Kidney (tissue), 13 donors: ENCODE measurements at regions not wholly inside any gene's neighbourhood (a gene's known extent, or its start where the extent isn't known, plus 50 kb on each side); places are given as distances from the start of the nearest gene placed in this dataset.

Experiments used
- DNase-seq, 5 donors: peaks; one replicate each; pipeline ENCODE4 v3.0.0-alpha.2; 2013 to 2020
- FAIRE-seq: peaks from 2 replicates; lab custom pipeline; 2012; peaks lifted over from hg19 to GRCh38; lab: Jason Lieb, UNC
- H3K27ac ChIP-seq, 2 donors: one replicate each; pipeline ENCODE4 v1.7.0; 2013; ENCODE audit warnings: low read depth in 2 of 2, low read length in 2 of 2, inconsistent platforms in 1 of 2
- H3K27me3 ChIP-seq: one replicate; pipeline ENCODE4 v1.7.1; 2013; ENCODE audit warnings: low read length, inconsistent platforms; ENCODE audit not compliant: control insufficient read depth, insufficient read depth
- H3K36me3 ChIP-seq, 3 donors: one replicate each; pipeline versions ENCODE4 v1.7.0 to v1.7.1; 2013; ENCODE audit warnings: low read length in 3 of 3, control low read depth in 1 of 3, inconsistent platforms in 1 of 3; ENCODE audit not compliant: insufficient read depth in 3 of 3, control insufficient read depth in 2 of 3
- H3K4me1 ChIP-seq, 3 donors: one replicate each; pipeline versions ENCODE4 v1.7.0 to v1.7.1; 2013; ENCODE audit warnings: low read length in 3 of 3, inconsistent platforms in 1 of 3, low read depth in 1 of 3; ENCODE audit not compliant: control insufficient read depth in 2 of 3, insufficient read depth in 2 of 3
- H3K4me3 ChIP-seq, 3 donors: one replicate each; pipeline versions ENCODE4 v1.7.0 to v1.8.1; 2013; ENCODE audit warnings: low read length in 3 of 3, control low read depth in 1 of 3, inconsistent platforms in 1 of 3
- H3K9ac ChIP-seq, 3 donors: one replicate each; pipeline versions ENCODE4 v1.7.0 to v1.7.1; 2013; ENCODE audit warnings: low read length in 3 of 3, control low read depth in 1 of 3, inconsistent platforms in 1 of 3
- H3K9me3 ChIP-seq, 3 donors: one replicate each; pipeline versions ENCODE4 v1.7.0 to v1.7.1; 2013; ENCODE audit warnings: low read length in 3 of 3, control low read depth in 1 of 3, inconsistent platforms in 1 of 3; ENCODE audit not compliant: control insufficient read depth in 2 of 3, insufficient read depth in 1 of 3
- intact Hi-C: fragments of 100-400 bp; cut with DNase I; formaldehyde crosslinking; loops from one replicate; pipeline ENCODE4 v1.11.1; 2022
- TF ChIP-seq, protein P1 (sequence below): IDR thresholded peaks from 3 replicates; pipeline ENCODE4 v1.5.1; 2012; ENCODE audit warnings: mild to moderate bottlenecking, moderate library complexity, borderline replicate concordance; ENCODE audit not compliant: insufficient read depth; ENCODE audit errors: extremely low read depth
- donor health status: control.
- donor health status: control.
- donor health status: control.
- donor health status: control.
- donor health status: control.
- donor health status: DM: yes; HTN: yes; CAD: no.
- donor health status: Normal renal cell carcinoma (clear cell type).

DNA sequence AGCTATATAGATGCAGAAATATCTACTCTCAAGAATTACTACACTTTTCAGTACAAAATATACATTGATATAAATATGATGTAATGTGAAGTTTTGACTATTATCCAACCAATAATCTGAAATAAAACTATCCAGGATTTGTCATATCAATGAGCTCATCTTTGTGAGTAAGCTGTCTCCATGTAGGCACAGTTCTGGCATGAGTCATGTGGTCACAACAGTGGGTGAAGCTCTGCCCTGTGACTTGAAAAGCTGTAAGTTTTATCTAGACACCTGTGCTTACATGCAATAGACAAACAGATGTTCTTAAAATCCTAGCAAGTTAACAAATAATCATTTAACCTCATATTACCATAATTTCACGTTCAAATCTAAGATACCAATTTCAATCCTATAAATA, 192.7 kb downstream of the GABRG1 start:
- Histone ChIP-seq H3K9me3 (no peaks in the 10 kb centered on the region), H3K27ac (no peak overlapping the region), H3K27me3 (no peaks in the 10 kb centered on the region), H3K9ac (no peak overlapping the region), H3K36me3 (no peaks in the 10 kb centered on the region), H3K4me3 (no peak overlapping the region), H3K4me1 (no peaks in the 10 kb centered on the region)
- intact Hi-C loops = no loop called here
- DNase-seq = no peak
- FAIRE-seq = no peak
- TF ChIP-seq, protein P1, sequence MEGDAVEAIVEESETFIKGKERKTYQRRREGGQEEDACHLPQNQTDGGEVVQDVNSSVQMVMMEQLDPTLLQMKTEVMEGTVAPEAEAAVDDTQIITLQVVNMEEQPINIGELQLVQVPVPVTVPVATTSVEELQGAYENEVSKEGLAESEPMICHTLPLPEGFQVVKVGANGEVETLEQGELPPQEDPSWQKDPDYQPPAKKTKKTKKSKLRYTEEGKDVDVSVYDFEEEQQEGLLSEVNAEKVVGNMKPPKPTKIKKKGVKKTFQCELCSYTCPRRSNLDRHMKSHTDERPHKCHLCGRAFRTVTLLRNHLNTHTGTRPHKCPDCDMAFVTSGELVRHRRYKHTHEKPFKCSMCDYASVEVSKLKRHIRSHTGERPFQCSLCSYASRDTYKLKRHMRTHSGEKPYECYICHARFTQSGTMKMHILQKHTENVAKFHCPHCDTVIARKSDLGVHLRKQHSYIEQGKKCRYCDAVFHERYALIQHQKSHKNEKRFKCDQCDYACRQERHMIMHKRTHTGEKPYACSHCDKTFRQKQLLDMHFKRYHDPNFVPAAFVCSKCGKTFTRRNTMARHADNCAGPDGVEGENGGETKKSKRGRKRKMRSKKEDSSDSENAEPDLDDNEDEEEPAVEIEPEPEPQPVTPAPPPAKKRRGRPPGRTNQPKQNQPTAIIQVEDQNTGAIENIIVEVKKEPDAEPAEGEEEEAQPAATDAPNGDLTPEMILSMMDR = no peak

DNA sequence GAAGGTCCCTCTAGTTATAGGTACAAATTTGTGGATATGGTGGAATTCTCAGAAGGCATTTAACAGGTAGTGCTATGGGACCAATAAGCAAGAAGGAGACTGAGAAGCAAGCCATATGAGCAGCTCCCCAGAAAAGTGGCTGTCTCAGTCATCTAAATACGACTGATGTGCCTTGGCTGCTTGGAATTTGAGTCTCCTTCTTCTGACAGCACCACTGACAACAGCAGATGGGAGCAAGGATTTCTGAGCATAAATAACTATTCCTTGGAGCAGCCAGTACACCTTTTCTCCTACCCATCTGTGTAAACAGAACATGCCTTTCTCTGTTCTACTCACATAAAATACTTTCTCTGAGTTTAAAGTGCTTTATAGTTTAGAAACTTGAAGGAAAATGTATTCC, 196.2 kb downstream of the GABRG1 start:
- Histone ChIP-seq H3K9me3 (no peaks in the 10 kb centered on the region), H3K9ac (no peak overlapping the region), H3K27ac (no peak overlapping the region), H3K27me3 (no peaks in the 10 kb centered on the region), H3K36me3 (no peaks in the 10 kb centered on the region), H3K4me1 (no peaks in the 10 kb centered on the region), H3K4me3 (no peak overlapping the region)
- FAIRE-seq (no peak), DNase-seq (no peak)
- intact Hi-C loops = no loop called here
- TF ChIP-seq, protein P1 = no peak

DNA sequence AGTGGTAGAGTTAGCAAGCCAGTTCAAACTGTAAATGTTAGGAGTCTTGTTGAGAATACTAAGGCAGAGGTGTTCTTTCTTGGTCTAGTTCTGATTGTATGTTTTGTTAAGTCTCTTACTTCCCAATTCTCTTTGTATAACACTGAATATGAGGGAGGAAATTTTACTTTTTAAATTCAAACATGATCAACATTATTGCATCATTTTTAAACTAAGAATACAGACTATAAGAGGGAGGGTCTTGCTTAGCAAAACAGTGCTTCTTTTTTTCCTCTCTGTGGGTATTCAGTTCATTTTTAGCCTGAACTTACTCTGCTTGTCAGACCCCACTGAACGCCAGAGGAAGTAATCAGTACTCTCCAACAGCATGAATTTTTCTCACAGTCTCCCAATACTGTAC, 198.0 kb downstream of the GABRG1 start:
- FAIRE-seq (no peak), DNase-seq (no peak)
- Histone ChIP-seq H3K4me3 (no peak overlapping the region), H3K9me3 (no peaks in the 10 kb centered on the region), H3K4me1 (no peaks in the 10 kb centered on the region), H3K27me3 (no peaks in the 10 kb centered on the region), H3K36me3 (no peaks in the 10 kb centered on the region), H3K27ac (no peak overlapping the region), H3K9ac (no peak overlapping the region)
- intact Hi-C loops = no loop called here
- TF ChIP-seq, protein P1 = no peak

DNA sequence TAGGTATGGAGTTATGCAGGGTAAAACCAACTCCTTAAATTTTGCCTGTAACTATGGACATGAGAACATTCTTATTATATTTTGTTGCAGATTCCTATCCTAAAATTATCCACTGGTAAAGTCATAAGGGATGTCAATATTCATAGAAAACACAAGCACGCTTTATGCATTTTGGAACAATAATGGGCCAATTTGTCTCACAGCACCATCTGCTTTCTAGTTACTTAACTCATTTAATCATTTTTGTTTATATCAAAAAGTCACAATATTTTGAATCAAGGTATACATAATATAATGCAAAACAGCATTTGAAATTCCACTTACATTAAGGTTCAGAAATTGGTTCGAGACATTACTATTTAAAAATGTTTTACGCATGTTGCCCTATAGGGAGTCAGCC, 203.0 kb downstream of the GABRG1 start:
- H3K4me1 ChIP-seq = no peaks in the 10 kb centered on the region
- no peaks in the 10 kb centered on the region for H3K36me3 ChIP-seq
- FAIRE-seq (no peak), DNase-seq (no peak)
- intact Hi-C loops = no loop called here
- no peaks in the 10 kb centered on the region for H3K27me3 ChIP-seq
- no peak overlapping the region for H3K27ac ChIP-seq
- no peak overlapping the region for H3K9ac ChIP-seq
- no peak overlapping the region for H3K4me3 ChIP-seq
- TF ChIP-seq, protein P1 = no peak
- H3K9me3 ChIP-seq = no peaks in the 10 kb centered on the region
